ENCODE measurements at regions not wholly inside any gene's neighbourhood (a gene's known extent, or its start where the extent isn't known, plus 50 kb on each side); places are given as distances from the start of the nearest gene placed in this dataset.

DNA sequence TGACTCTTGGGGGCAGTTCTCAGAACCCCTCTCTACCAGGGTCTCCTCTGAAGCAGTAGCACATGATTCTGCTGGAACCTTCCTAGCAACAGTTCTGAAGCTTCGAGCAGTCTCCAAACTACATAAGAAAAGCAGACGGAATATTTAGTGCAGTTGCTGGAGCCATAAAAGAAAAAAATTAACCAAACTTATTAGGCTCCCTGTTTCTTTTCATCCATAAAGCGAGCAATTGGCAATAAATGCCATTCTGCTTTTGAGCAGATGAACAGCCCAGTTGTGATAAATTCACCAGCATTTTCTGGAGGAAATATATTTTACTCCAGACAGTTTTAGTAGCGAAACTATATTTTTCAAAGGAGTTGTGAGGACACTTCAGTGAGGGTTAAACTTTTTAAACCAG is 250.1 kb upstream of the BOD1L1 start:
- TF ChIP-seq, protein P1, sequence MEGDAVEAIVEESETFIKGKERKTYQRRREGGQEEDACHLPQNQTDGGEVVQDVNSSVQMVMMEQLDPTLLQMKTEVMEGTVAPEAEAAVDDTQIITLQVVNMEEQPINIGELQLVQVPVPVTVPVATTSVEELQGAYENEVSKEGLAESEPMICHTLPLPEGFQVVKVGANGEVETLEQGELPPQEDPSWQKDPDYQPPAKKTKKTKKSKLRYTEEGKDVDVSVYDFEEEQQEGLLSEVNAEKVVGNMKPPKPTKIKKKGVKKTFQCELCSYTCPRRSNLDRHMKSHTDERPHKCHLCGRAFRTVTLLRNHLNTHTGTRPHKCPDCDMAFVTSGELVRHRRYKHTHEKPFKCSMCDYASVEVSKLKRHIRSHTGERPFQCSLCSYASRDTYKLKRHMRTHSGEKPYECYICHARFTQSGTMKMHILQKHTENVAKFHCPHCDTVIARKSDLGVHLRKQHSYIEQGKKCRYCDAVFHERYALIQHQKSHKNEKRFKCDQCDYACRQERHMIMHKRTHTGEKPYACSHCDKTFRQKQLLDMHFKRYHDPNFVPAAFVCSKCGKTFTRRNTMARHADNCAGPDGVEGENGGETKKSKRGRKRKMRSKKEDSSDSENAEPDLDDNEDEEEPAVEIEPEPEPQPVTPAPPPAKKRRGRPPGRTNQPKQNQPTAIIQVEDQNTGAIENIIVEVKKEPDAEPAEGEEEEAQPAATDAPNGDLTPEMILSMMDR (conservative IDR thresholded peaks at IDR 0.05) = no peak
- TF ChIP-seq EZH2 (IDR thresholded peaks at IDR 0.05; ENCODE audit: low read depth) = no peak
